Muscle of leg (tissue), 3 donors: ENCODE measurements at regions not wholly inside any gene's neighbourhood (a gene's known extent, or its start where the extent isn't known, plus 50 kb on each side); places are given as distances from the start of the nearest gene placed in this dataset.

Experiments
- DNase-seq: peaks from one replicate; pipeline ENCODE4 v3.0.0; 2013
- H3K27ac ChIP-seq: one replicate; pipeline ENCODE4 v1.5.1; 2013; ENCODE audit warnings: mild to moderate bottlenecking, low read length, control low read depth
- H3K27me3 ChIP-seq: one replicate; pipeline ENCODE4 v1.6.1; 2013; ENCODE audit warnings: low read length; ENCODE audit not compliant: control insufficient read depth, insufficient read depth
- H3K36me3 ChIP-seq: one replicate; pipeline ENCODE4 v1.6.1; 2013; ENCODE audit warnings: low read length; ENCODE audit not compliant: control insufficient read depth, insufficient read depth
- H3K4me1 ChIP-seq: one replicate; pipeline ENCODE4 v1.6.1; 2013; ENCODE audit warnings: low read length; ENCODE audit not compliant: control insufficient read depth, insufficient read depth
- H3K4me3 ChIP-seq: one replicate; pipeline ENCODE4 v1.5.1; 2013; ENCODE audit warnings: low read length, control low read depth
- H3K9me3 ChIP-seq: replicated peaks from 2 replicates; pipeline ENCODE4 v1.6.1; 2013; ENCODE audit warnings: low read depth, low read length; ENCODE audit not compliant: control insufficient read depth
- WGBS: methylation state at CpG from one replicate; pipeline ENCODE4 v1.1.5; 2013; ENCODE audit warnings: missing lambda C conversion rate; ENCODE audit not compliant: insufficient coverage; 5-methylcytosine and 5-hydroxymethylcytosine counted together

DNA sequence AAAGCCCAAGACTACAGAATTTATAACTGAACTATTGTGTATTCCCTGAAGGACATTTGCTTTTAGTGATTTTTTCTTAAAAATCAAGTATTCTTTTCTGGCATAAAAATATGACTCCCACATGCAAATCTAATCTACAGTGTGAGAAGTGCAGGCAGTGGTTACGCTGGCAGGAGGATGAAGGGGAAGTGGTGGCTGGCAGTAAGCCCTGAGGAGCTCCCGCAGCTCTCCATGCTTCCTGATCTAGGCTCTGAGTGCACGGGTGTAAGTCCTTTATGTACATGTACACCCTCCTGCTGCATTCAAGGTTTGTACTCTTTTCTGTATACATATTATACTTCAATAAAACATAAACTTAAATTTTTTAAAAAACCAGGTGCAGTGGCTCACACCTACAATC, 67.5 kb upstream of the PRDX6 start:
- Histone ChIP-seq H3K4me3 (no peak overlapping the region), H3K27me3 (no peaks in the 10 kb centered on the region), H3K4me1 (peaks cover 3% of the 10 kb centered on the region), H3K9me3 (no peaks in the 10 kb centered on the region), H3K36me3 (peaks cover 8% of the 10 kb centered on the region), H3K27ac (no peak overlapping the region)
- WGBS, result no CpG with 5 or more reads among the region's 3 CpGs
- DNase-seq, result peak; percentile 81

DNA sequence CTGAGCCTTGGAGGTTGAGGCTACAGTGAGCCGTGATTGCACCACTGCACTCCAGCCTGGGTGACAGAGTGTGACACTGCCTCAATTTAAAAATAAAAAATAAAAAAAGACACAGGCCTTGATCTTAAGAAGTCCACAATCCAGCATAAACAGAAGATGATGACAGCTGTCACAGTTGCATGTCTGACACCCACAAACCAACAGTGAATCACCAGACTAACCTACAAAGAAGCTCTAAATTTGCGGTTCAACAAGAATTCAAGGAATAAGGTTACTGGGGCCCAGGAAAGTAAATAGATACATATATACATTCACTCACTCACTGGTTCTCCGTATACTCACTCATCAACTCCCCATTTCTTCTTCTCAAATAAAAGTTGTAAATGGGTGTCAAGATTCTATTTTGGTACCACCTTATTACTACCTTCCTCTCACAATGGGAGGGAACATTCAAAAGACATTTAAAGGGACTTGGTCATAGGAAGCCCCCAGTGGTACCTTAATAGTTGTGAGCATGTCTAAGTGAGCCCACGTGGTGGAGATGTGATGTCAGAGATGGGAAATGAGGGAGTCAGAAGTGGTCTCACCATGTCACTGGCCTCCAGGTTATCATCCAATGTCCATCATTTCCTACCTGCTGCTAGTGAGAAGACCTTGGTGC, 66.9 kb upstream of the PRDX6 start:
- no peak for DNase-seq
- 83% methylated on average over 1 of the region's 4 CpGs for WGBS
- H3K27ac ChIP-seq, result no peak overlapping the region
- peaks cover 6% of the 10 kb centered on the region for H3K4me1 ChIP-seq
- H3K9me3 ChIP-seq, result no peaks in the 10 kb centered on the region
- H3K4me3 ChIP-seq, result no peak overlapping the region
- H3K36me3 ChIP-seq, result peaks cover 8% of the 10 kb centered on the region
- no peaks in the 10 kb centered on the region for H3K27me3 ChIP-seq

DNA sequence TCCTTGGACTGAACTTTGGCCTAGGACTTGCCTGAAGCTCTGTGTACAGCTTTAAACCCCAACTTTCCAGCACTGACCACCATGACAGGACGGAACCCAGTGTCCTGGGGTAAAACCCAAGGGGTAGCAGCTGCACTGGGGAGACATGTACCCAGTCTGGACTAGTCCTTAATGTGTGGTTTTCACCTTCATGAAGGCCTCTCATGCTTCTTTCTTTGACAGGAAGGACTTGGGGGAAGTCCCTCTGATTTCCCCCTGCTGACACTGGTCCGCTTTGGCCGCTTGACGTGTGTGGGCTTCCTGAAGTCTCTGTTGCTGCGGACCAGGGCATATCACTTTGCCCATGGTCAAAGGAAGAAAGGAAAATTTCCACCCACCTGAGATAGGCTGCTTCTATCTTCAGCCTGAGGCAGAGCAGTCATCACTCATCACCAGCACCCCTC, 66.3 kb upstream of the PRDX6 start:
- peak; percentile 22 for DNase-seq
- Histone ChIP-seq H3K36me3 (peaks cover 8% of the 10 kb centered on the region), H3K27me3 (no peaks in the 10 kb centered on the region), H3K4me3 (no peak overlapping the region), H3K9me3 (no peaks in the 10 kb centered on the region), H3K27ac (no peak overlapping the region), H3K4me1 (peaks cover 9% of the 10 kb centered on the region)
- whole genome bisulfite sequencing, result 86% methylated on average over 4 of the region's 5 CpGs

DNA sequence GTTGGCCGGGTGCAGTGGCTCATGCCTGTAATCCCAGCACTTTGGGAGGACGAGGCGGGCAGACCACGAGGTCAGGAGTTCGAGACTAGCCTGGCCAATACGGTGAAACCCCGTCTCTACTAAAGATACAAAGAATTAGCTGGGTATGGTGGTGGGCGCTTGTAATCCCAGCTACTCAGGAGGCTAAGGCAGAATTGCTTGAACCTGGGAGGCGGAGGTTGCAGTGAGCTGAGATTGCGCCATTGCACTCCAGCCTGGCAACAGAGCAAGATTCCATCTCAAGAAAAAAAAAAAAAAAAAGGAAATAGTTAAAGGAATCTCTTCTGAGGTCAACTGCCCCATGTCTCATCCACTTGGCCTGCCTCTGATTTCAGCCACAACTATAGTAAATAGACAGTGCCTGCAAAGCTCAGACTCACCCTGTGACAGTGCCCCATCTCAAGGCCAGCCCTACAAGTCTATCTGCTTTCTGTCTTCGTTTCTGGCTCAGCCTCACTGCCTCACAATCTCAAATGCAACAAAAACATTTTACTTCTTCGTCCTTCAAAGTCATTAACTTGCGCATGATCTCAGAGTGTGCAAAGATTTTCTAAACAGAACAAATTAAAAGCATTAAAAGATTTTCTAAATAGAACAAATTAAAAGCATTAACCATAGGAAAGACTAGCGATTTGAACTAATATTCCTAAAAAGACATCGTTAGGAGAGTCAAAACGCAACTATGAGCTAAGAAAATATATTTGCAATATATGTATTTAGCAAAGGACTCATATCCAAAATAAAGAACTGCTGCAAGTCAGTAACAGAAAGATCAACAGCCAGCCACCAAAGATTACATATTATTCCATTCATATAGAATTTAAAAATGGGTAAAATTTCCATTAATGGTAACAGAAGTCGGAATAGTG, 65.0 kb upstream of the PRDX6 start:
- Histone ChIP-seq H3K36me3 (peaks cover 10% of the 10 kb centered on the region), H3K4me1 (peaks cover 11% of the 10 kb centered on the region), H3K9me3 (no peaks in the 10 kb centered on the region), H3K27ac (no peak overlapping the region), H3K27me3 (no peaks in the 10 kb centered on the region), H3K4me3 (no peak overlapping the region)
- WGBS, result 95% methylated on average over 3 of the region's 17 CpGs
- DNase-seq, result no peak

DNA sequence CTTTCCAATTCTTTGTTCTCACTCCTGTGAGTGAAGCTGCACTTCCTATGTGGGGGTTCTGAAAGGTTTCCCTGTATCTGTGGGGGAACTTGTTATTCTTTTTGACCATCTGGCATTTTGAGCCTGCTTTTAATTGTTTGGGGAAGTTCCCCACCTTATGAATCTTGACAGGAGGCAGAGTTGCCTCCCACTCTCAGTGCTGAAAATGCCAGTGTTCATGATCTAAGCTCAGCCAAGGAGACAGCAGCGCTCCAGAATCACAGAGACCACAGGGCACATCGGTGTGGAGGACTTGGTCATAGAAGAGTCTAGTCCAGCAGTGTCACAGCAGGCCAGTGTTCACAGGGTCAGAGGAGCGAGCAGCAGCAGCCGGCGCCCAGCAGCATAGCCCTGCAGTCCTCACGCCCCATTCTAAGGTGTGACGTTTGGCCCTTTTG, 63.8 kb upstream of the PRDX6 start:
- no peak overlapping the region for H3K27ac ChIP-seq
- peaks cover 10% of the 10 kb centered on the region for H3K36me3 ChIP-seq
- no peak overlapping the region for H3K4me3 ChIP-seq
- H3K4me1 ChIP-seq, result peaks cover 11% of the 10 kb centered on the region
- 63% methylated on average over 7 of the region's 7 CpGs for WGBS
- no peaks in the 10 kb centered on the region for H3K9me3 ChIP-seq
- no peaks in the 10 kb centered on the region for H3K27me3 ChIP-seq
- DNase-seq, result no peak

DNA sequence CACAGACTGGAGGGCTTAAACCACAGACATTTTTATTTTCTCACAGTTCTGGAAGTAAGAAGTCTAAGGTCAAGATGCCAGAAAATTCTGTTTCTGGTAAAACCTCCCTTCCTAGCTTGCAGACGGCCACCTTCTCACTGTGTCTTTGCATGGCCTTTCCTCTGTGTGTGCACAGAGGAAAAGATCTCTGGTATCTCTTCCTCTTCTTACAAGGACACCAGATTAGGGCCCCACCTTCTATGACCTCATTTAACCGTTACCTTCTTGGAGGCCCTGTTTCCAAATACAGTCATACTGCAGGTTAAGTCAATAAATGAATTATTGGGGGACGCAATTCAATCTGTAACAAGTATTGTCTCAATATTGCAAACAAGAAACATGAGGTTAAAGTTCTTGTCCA, 63.0 kb upstream of the PRDX6 start:
- no peaks in the 10 kb centered on the region for H3K27me3 ChIP-seq
- no peak overlapping the region for H3K27ac ChIP-seq
- H3K36me3 ChIP-seq, result peaks cover 10% of the 10 kb centered on the region
- WGBS, result 63% methylated on average over 1 of the region's 3 CpGs
- DNase-seq, result no peak
- peaks cover 11% of the 10 kb centered on the region for H3K4me1 ChIP-seq
- no peaks in the 10 kb centered on the region for H3K9me3 ChIP-seq
- H3K4me3 ChIP-seq, result no peak overlapping the region

DNA sequence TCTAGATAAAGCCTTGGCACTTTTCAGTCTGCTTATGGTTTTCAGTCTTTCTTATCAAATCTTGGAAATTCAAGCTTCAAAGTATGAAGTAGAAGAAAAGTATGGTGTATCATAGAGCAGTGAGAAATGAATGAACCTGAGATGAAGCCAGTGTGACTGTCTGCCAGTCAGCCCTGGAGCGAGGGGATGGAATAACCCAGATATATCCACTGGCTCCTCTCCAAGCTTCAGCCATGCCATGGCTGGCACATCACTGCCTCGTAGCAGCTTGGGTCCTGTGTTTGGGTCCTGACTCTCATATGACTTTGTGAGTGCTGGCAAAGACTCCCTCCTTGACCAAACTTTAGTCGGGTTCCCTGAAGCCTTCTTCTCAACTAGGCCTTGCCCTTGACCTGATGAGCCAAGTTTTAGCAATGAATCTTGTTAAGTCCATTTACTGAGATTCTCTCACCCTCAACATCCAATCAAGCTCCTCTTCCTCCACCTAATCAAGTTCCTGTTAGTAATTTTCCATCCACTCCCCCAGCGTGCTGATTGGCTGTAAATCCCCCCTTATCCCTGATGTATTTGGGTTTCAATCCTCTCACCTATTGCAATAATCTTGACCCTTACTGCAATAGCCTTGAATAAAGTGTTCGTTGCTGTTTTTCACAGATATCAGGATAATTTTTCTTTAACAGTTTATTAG, 62.5 kb upstream of the PRDX6 start:
- DNase-seq, result no peak
- Histone ChIP-seq H3K4me1 (peaks cover 11% of the 10 kb centered on the region), H3K27me3 (no peaks in the 10 kb centered on the region), H3K4me3 (no peak overlapping the region), H3K27ac (peak overlapping the region; percentile 59), H3K9me3 (no peaks in the 10 kb centered on the region), H3K36me3 (peaks cover 10% of the 10 kb centered on the region)
- 93% methylated on average over 2 of the region's 5 CpGs for WGBS

DNA sequence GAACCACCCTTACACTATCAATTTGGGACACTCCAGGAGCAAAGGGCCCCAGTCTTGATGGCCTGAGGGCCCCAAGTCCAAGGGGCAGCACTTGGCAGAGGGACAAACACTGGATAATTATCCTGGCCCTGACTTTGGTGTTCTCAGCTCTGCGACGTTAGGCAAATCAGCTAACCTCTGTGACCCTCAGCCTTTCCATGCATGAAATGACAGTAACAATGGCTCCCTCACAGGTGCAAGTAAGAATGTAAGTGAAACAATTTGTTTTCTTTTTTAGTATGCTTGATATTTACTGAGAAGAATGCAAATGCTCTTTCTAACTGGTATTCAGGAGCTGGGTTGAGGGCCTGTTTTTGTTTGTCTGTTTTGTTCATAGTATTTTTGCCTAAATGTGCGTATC, 61.6 kb upstream of the PRDX6 start:
- Histone ChIP-seq H3K4me1 (peaks cover 11% of the 10 kb centered on the region), H3K27ac (peak overlapping the region; percentile 59), H3K4me3 (no peak overlapping the region), H3K9me3 (no peaks in the 10 kb centered on the region), H3K27me3 (no peaks in the 10 kb centered on the region), H3K36me3 (peaks cover 9% of the 10 kb centered on the region)
- DNase-seq, result no peak
- WGBS, result 75% methylated on average over 3 of the region's 3 CpGs

DNA sequence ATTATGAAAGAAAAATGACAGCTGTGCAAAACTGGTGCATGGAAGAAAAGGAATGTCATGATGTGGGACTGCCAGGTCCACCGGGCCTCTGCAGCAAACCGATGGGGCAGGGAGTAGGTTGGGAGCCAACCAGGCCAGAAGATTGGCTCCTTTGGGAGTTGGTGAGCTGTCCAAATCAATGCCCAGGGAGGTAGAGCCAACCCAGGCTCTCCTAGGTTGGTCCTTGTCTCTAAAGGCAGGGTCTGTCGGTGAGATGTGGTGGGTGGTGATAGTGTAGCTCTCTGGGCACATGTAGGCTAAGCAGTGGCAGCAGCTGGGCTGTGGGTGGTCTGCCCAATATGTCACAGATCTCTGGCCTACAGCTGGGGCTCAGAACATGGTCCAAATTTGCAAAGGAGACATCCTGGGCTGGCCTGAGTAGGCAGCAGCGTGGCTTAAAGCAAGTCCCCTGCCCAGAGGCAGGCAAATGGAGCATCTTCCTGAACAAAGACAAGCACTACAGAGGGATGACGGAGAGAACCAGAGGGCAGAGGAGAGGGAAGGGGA, 61.2 kb upstream of the PRDX6 start:
- Histone ChIP-seq H3K27me3 (no peaks in the 10 kb centered on the region), H3K4me3 (no peak overlapping the region), H3K9me3 (no peaks in the 10 kb centered on the region), H3K36me3 (peaks cover 4% of the 10 kb centered on the region), H3K4me1 (peaks cover 11% of the 10 kb centered on the region), H3K27ac (peak overlapping the region; percentile 71)
- 53% methylated on average over 4 of the region's 5 CpGs for WGBS
- peak; percentile 73 for DNase-seq

DNA sequence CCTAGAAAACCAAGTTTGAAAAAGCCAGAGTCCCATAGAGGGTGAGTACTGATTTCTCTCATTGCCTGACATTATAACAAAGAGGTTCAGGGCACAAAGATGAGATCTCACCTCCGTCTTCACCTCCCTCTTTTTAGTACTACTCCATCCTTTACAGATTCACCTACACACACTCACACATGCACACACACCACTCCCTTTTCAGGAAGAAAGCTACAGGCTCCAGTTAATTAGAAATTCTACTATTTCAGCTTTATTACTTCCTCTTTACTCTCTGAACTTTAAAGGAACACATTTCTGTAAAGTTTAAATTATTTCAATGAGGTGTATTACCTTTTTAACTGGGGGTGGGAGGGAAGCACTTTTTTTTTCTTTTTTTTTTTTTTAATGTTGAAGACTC, 59.6 kb upstream of the PRDX6 start:
- Histone ChIP-seq H3K9me3 (no peaks in the 10 kb centered on the region), H3K4me1 (peaks cover 15% of the 10 kb centered on the region), H3K36me3 (peaks cover 4% of the 10 kb centered on the region), H3K27ac (no peak overlapping the region), H3K27me3 (no peaks in the 10 kb centered on the region), H3K4me3 (no peak overlapping the region)
- no peak for DNase-seq
- 50% methylated on average over 1 of the region's 1 CpG for WGBS
